ENCODE measurements at regions not wholly inside any gene's neighbourhood (a gene's known extent, or its start where the extent isn't known, plus 50 kb on each side); places are given as distances from the start of the nearest gene placed in this dataset.

DNA sequence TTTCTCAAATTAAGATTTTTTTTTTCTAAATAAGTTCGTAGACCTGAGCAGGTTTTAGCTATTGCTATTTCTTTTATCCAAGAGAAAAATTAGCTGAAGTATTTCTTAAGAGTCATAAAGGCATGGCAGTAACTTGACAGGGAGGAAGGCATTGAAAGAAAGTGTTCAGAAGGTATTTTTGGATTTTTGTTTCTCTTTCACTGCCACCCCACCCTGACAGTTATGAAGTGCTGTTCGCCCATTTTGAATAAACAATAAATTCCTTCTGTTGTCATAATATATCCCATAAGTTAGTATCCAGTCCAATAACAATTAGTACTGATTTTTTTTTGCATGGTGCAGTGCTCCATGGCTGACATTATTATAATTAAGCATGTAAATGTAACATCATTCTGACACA, 363.0 kb downstream of the NR2F2 start:
- TF ChIP-seq, protein P1, sequence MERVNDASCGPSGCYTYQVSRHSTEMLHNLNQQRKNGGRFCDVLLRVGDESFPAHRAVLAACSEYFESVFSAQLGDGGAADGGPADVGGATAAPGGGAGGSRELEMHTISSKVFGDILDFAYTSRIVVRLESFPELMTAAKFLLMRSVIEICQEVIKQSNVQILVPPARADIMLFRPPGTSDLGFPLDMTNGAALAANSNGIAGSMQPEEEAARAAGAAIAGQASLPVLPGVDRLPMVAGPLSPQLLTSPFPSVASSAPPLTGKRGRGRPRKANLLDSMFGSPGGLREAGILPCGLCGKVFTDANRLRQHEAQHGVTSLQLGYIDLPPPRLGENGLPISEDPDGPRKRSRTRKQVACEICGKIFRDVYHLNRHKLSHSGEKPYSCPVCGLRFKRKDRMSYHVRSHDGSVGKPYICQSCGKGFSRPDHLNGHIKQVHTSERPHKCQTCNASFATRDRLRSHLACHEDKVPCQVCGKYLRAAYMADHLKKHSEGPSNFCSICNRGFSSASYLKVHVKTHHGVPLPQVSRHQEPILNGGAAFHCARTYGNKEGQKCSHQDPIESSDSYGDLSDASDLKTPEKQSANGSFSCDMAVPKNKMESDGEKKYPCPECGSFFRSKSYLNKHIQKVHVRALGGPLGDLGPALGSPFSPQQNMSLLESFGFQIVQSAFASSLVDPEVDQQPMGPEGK (CRISPR knock-in tag; IDR thresholded peaks at IDR 0.05; ENCODE audit: borderline replicate concordance) = no peak
- TF ChIP-seq, protein P2, sequence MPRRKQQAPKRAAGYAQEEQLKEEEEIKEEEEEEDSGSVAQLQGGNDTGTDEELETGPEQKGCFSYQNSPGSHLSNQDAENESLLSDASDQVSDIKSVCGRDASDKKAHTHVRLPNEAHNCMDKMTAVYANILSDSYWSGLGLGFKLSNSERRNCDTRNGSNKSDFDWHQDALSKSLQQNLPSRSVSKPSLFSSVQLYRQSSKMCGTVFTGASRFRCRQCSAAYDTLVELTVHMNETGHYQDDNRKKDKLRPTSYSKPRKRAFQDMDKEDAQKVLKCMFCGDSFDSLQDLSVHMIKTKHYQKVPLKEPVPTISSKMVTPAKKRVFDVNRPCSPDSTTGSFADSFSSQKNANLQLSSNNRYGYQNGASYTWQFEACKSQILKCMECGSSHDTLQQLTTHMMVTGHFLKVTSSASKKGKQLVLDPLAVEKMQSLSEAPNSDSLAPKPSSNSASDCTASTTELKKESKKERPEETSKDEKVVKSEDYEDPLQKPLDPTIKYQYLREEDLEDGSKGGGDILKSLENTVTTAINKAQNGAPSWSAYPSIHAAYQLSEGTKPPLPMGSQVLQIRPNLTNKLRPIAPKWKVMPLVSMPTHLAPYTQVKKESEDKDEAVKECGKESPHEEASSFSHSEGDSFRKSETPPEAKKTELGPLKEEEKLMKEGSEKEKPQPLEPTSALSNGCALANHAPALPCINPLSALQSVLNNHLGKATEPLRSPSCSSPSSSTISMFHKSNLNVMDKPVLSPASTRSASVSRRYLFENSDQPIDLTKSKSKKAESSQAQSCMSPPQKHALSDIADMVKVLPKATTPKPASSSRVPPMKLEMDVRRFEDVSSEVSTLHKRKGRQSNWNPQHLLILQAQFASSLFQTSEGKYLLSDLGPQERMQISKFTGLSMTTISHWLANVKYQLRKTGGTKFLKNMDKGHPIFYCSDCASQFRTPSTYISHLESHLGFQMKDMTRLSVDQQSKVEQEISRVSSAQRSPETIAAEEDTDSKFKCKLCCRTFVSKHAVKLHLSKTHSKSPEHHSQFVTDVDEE (CRISPR knock-in tag; IDR thresholded peaks at IDR 0.05) = no peak
- TF ChIP-seq TCF4 (CRISPR knock-in tag; IDR thresholded peaks at IDR 0.05; ENCODE audit: borderline replicate concordance) (no peak), ISL1 (CRISPR knock-in tag; IDR thresholded peaks at IDR 0.05) (no peak), ZNF70 (CRISPR knock-in tag; IDR thresholded peaks at IDR 0.05) (no peak), ZFP3 (CRISPR knock-in tag; IDR thresholded peaks at IDR 0.05) (no peak), PPARA (CRISPR knock-in tag; IDR thresholded peaks at IDR 0.05; ENCODE audit: borderline replicate concordance) (no peak)
- TF ChIP-seq, protein P3, sequence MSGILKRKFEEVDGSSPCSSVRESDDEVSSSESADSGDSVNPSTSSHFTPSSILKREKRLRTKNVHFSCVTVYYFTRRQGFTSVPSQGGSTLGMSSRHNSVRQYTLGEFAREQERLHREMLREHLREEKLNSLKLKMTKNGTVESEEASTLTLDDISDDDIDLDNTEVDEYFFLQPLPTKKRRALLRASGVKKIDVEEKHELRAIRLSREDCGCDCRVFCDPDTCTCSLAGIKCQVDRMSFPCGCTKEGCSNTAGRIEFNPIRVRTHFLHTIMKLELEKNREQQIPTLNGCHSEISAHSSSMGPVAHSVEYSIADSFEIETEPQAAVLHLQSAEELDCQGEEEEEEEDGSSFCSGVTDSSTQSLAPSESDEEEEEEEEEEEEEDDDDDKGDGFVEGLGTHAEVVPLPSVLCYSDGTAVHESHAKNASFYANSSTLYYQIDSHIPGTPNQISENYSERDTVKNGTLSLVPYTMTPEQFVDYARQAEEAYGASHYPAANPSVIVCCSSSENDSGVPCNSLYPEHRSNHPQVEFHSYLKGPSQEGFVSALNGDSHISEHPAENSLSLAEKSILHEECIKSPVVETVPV (CRISPR knock-in tag; IDR thresholded peaks at IDR 0.05) = no peak
- no peak for ATAC-seq

DNA sequence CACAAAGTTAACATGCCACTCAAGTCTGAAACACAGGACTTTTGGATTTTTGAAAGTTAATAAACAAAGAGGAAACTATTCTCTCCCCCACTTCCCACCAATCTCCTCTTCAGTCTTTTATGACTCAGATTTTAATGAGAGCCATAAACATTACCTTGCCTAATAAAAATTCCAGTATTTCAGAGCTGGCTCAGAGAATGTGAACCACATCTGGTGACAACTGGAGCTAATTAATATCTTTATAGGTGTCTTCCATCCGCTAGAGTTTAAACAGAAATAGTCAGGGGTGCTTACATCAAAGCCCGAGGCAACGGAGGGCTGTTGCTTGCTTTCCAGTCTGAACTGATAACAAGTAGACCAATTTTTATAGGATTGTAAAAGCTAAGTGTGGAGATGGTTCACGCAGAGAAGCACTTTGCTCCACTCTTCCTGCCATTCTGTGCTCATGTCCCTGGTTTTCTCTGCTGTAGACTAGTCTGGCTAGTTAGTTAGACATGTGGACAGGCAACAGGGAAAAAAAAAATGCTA, 363.6 kb downstream of the NR2F2 start:
- TF ChIP-seq ZNF8 (CRISPR knock-in tag; IDR thresholded peaks at IDR 0.05) = no peak
- TF ChIP-seq, protein P3 (CRISPR knock-in tag; IDR thresholded peaks at IDR 0.05) = no peak
- TF ChIP-seq ZFP3 (CRISPR knock-in tag; IDR thresholded peaks at IDR 0.05) = no peak
- TF ChIP-seq, protein P2 (CRISPR knock-in tag; IDR thresholded peaks at IDR 0.05) = no peak
- no peak for TF ChIP-seq PPARA (CRISPR knock-in tag; IDR thresholded peaks at IDR 0.05; ENCODE audit: borderline replicate concordance)
- no peak for TF ChIP-seq SNAI2 (CRISPR knock-in tag; IDR thresholded peaks at IDR 0.05)
- no peak for TF ChIP-seq BACH2 (CRISPR knock-in tag; IDR thresholded peaks at IDR 0.05; ENCODE audit: borderline replicate concordance)
- TF ChIP-seq TOX (CRISPR knock-in tag; IDR thresholded peaks at IDR 0.05; ENCODE audit: borderline replicate concordance) = no peak
- no peak for TF ChIP-seq GLIS3 (CRISPR knock-in tag; IDR thresholded peaks at IDR 0.05)
- no peak for TF ChIP-seq CSDC2 (CRISPR knock-in tag; IDR thresholded peaks at IDR 0.05)
- TF ChIP-seq ESRRG (CRISPR knock-in tag; IDR thresholded peaks at IDR 0.05) = no peak
- TF ChIP-seq, protein P4, sequence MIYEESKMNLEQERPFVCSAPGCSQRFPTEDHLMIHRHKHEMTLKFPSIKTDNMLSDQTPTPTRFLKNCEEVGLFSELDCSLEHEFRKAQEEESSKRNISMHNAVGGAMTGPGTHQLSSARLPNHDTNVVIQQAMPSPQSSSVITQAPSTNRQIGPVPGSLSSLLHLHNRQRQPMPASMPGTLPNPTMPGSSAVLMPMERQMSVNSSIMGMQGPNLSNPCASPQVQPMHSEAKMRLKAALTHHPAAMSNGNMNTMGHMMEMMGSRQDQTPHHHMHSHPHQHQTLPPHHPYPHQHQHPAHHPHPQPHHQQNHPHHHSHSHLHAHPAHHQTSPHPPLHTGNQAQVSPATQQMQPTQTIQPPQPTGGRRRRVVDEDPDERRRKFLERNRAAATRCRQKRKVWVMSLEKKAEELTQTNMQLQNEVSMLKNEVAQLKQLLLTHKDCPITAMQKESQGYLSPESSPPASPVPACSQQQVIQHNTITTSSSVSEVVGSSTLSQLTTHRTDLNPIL (CRISPR knock-in tag; IDR thresholded peaks at IDR 0.05; ENCODE audit: low read depth) = no peak
- no peak for TF ChIP-seq ZC3H10 (CRISPR knock-in tag; IDR thresholded peaks at IDR 0.05)
- TF ChIP-seq ZNF565 (CRISPR knock-in tag; conservative IDR thresholded peaks at IDR 0.05; ENCODE audit: low read depth) = no peak
- no peak for TF ChIP-seq ZNF70 (CRISPR knock-in tag; IDR thresholded peaks at IDR 0.05)
- TF ChIP-seq ZFP30 (CRISPR knock-in tag; IDR thresholded peaks at IDR 0.05) = no peak
- TF ChIP-seq TCF4 (CRISPR knock-in tag; IDR thresholded peaks at IDR 0.05; ENCODE audit: borderline replicate concordance) = no peak
- no peak for ATAC-seq

Data from SK-N-SH treated with all-trans-retinoic acid at 6 μM for 48 hours (cell line).